ENCODE measurements at regions not wholly inside any gene's neighbourhood (a gene's known extent, or its start where the extent isn't known, plus 50 kb on each side); places are given as distances from the start of the nearest gene placed in this dataset.

GRCh38 chr10:58451193-58451889 is 61.3 kb upstream of the BICC1 start:
- Mint-ChIP-seq H3K27me3 (peaks cover 8 to 18% (median 14%) of the 10 kb centered on the region in 3 donors), H3K27ac (no peak overlapping the region), H3K36me3 (no peaks in the 10 kb centered on the region), H3K4me1 (no peaks in the 10 kb centered on the region), H3K9me3 (peaks cover 0 to 12% (median 6%) of the 10 kb centered on the region in 7 donors), H3K4me3 (no peak overlapping the region)
- DNase-seq (no peak), ATAC-seq (ENCODE audit: low read depth in 2 of 2) (no peak)

DNA sequence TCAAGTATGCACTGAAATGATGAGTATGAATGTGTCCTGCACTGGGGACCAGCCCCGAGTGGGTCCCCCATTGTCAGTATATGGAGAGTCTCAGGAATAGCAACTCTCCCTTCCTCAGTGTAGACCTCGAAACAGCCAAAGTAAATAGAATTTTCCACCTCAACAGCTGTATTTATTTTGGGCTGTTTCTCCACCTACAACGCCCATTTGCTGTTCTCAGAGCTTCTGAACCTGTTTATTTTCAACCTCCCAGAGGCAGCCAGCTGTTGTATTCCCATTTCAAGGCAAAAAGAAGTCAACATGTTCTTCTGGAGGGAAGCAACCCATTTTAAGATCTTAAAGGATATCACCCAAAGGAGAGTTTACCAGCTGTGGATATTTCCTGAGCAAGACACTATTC is 59.6 kb upstream of the BICC1 start:
- ATAC-seq (ENCODE audit: low read depth in 2 of 2) (no peak), DNase-seq (no peak)
- Mint-ChIP-seq H3K27ac (no peak overlapping the region), H3K36me3 (no peaks in the 10 kb centered on the region), H3K9me3 (peaks cover 0 to 9% (median 0%) of the 10 kb centered on the region in 7 donors), H3K4me3 (no peak overlapping the region), H3K4me1 (no peaks in the 10 kb centered on the region), H3K27me3 (peaks cover 8 to 22% (median 12%) of the 10 kb centered on the region in 3 donors)

DNA sequence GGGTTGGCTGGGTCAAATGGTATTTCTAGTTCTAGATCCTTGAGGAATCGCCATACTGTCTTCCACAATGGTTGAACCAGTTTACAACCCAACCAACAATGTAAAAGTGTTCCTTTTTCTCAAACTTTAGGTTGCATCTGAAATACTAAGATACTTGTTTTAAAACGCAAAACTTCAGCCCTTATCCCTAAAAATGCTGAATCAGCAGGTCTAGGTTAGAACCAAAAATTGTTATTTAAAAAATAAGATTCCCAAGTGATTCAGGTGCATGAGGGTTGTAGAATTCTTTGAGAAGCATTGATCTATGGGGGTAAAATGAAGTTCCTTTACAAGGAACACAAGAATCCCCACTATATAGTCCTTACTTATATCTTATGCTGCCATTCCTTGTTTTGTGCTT is 56.5 kb upstream of the BICC1 start:
- peaks cover 0 to 9% (median 2%) of the 10 kb centered on the region in 7 donors for H3K9me3 Mint-ChIP-seq
- ATAC-seq (ENCODE audit: low read depth in 2 of 2) (no peak), DNase-seq (no peak)
- H3K27ac Mint-ChIP-seq, result no peak overlapping the region
- no peaks in the 10 kb centered on the region for H3K4me1 Mint-ChIP-seq
- no peak overlapping the region for H3K4me3 Mint-ChIP-seq
- H3K27me3 Mint-ChIP-seq, result peaks cover 0 to 16% (median 3%) of the 10 kb centered on the region in 3 donors
- no peaks in the 10 kb centered on the region for H3K36me3 Mint-ChIP-seq

DNA sequence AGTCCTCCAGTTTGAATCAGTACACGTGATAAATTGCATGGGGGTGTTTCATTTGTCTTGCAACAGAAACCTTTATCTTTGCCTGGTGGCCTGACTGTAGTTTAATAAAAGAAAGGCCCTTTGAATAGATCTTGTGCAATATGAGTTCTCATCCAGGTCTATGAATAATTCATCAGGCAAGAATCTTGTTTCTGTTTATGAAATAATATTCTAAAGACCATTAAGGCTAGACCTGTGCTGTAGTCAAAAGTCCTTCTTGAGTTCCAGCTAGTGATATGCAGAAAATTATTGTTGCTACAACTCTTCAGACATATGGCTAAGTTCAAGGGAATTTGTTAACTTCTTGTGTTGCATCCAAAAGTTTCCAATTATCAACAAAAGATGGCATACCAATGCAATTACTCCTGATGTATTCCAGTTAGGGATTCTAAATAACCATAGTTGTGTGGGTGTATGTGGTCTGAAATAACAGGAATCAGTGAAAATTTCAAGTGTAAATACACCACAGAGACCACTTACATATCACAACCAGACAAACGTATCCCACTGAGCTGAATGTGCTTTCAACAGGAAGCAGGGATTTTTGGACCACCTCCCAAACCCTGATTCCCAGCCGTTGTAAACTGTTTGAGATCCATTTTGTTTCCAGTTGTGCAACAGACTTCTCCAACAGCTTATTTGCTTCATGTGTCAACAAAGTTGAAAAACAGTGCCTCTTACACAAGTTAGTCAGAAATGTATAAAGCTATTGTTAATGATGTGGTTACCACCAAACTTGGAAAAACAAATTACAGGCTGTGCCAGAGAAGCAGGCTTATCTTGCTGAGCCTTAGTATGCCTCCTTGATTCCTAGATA is 54.7 kb upstream of the BICC1 start:
- H3K9me3 Mint-ChIP-seq, result peaks cover 4 to 21% (median 7%) of the 10 kb centered on the region in 7 donors
- peaks cover 0 to 13% (median 3%) of the 10 kb centered on the region in 3 donors for H3K27me3 Mint-ChIP-seq
- no peak for DNase-seq
- H3K36me3 Mint-ChIP-seq, result no peaks in the 10 kb centered on the region
- no peak overlapping the region for H3K4me3 Mint-ChIP-seq
- no peaks in the 10 kb centered on the region for H3K4me1 Mint-ChIP-seq
- ATAC-seq (ENCODE audit: low read depth in 2 of 2), result no peak
- H3K27ac Mint-ChIP-seq, result no peak overlapping the region

DNA sequence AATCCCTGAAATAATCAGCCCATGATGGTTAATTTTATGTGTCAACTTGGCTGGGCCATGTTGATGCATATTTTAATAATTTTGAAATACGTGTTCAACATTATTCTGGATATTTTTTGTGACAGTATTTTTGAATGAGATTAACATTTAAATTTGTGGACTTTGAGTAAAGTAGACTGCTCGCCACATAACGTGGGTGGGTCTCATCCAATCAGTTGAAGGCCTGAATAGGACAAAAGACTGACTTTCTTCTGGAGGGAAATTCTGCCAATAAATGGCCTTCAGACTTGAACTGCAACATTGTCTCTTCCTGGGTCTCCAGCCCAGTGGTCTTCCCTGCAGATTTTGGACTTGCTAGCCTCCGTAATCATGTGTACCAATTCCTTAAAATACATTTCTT is 53.6 kb upstream of the BICC1 start:
- Mint-ChIP-seq H3K4me3 (no peak overlapping the region), H3K9me3 (peaks cover 8 to 26% (median 8%) of the 10 kb centered on the region in 7 donors), H3K36me3 (no peaks in the 10 kb centered on the region), H3K27ac (no peak overlapping the region), H3K27me3 (peaks cover 0 to 8% (median 0%) of the 10 kb centered on the region in 3 donors), H3K4me1 (no peaks in the 10 kb centered on the region)
- DNase-seq (no peak), ATAC-seq (ENCODE audit: low read depth in 2 of 2) (no peak)

GRCh38 chr10:58460157-58460556 is 52.5 kb upstream of the BICC1 start:
- no peak overlapping the region for H3K27ac Mint-ChIP-seq
- H3K27me3 Mint-ChIP-seq, result peaks cover 0 to 8% (median 0%) of the 10 kb centered on the region in 3 donors
- ATAC-seq (ENCODE audit: low read depth in 2 of 2), result no peak

DNA sequence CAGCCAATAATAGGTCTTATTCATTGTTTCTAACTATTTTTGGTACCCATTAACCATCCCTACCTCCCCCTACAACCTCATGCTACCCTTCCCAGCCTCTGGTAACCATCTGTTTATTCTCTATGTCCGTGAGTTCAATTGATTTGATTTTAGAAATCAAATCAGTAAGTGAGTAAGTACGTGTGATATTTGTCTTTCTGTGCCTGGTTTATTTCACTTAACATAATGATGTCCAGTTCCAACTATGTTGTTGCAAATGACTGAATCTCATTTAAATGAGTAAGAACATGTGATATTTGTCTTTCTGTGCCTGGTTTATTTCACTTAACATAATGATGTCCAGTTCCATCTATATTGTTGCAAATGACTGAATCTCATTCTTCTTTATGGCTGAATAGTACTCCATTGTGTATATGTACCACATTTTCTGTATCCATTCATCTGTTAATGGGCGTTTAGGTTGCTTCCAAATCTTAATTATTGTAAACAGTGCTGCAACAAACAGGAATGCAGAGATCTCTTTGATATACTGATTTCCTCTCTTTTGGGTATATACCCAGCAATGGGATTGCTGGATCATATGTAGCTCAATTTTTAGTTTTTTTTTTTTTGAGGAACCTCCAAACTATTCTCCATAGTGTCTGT is 49.7 kb upstream of the BICC1 start:
- Mint-ChIP-seq H3K27me3 (peaks cover 7 to 11% (median 8%) of the 10 kb centered on the region in 3 donors), H3K4me3 (peak overlapping the region in 2 of 8 donors; percentile 16 to 31), H3K36me3 (no peaks in the 10 kb centered on the region), H3K27ac (no peak overlapping the region), H3K4me1 (no peaks in the 10 kb centered on the region), H3K9me3 (peaks cover 6 to 26% (median 8%) of the 10 kb centered on the region in 7 donors)
- DNase-seq (no peak), ATAC-seq (ENCODE audit: low read depth in 2 of 2) (no peak)

More at GRCh38 chr10:58460157-58460556, 52.5 kb upstream of the BICC1 start:
- DNase-seq, result no peak
- Mint-ChIP-seq H3K4me1 (no peaks in the 10 kb centered on the region), H3K9me3 (peaks cover 8 to 26% (median 8%) of the 10 kb centered on the region in 7 donors), H3K36me3 (no peaks in the 10 kb centered on the region), H3K4me3 (no peak overlapping the region)
